RWPE1 (cell line): ENCODE measurements at regions not wholly inside any gene's neighbourhood (a gene's known extent, or its start where the extent isn't known, plus 50 kb on each side); places are given as distances from the start of the nearest gene placed in this dataset.
"Not testable (repeated sequence)": the region's sequence is repeated elsewhere in the genome, so short reads cannot be mapped to it uniquely, and the experiment has no call there.

Source experiments
- CTCF ChIA-PET: fragments of 350-600 bp; sonication (Branson Sonifier 250); formaldehyde crosslinking; extraction: SDS; loops from one replicate; lab custom pipeline; 2021; lab: Yijun Ruan, JAX
- POLR2A ChIA-PET: fragments of 400-600 bp; formaldehyde crosslinking; extraction: SDS; loops from one replicate; lab custom pipeline; 2020; ENCODE audit warnings: antibody characterized with exemption; ENCODE audit not compliant: low non-redundant PET; lab: Yijun Ruan, JAX
- DNase-seq: peaks from one replicate; pipeline ENCODE4 v3.0.0; 2012; ENCODE audit warnings: low spot score
- H3K27ac ChIP-seq: fragments of 450-650 bp; 2 replicates; pipeline ENCODE4 v1.5.1; 2017
- CTCF ChIP-seq: fragments of 450-650 bp; conservative IDR thresholded peaks from 2 replicates; pipeline ENCODE4 v1.5.1; 2017; ENCODE audit warnings: low read depth, mild to moderate bottlenecking

DNA sequence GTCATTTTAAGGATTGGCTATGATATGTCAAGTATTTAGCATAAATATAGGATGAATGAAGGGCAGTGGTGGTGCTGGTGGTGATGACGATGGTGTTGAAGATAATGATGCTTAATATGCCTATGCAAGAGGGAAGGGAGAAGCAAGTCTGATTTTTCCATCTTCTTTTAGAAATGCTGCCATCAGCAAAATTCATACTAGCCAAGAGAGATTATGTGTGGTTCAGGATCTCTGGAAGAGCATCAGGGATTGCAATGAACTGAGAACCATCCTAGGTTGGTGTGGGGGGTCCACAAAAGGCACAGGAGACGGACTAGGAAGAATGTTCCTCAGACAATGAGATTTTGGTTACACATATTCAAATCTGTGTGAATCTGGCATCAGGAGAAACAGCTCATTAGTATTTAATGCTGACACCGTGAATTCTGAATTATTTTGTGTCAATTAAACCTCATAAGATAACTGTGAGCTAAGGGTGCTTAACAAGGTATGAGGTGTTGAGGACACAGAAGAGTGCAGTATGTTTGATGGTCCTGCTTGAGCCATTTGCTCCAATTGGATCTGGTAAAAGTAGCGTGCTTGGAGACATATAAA, 1120.8 kb upstream of the GOT2 start:
- POLR2A ChIA-PET = no interaction called here
- no peak for TF ChIP-seq CTCF
- DNase-seq = no peak

GRCh38 chr16:59849716-59850115, 1115.6 kb upstream of the GOT2 start:
- ChIA-PET POLR2A (no interaction called here), CTCF (interaction anchor here (0.6 to 1.1 kb wide), 2 partner anchors 10 to 45 kb away, joined by 3 read pairs; no protein-coding TSS in a partner anchor)
- no peak for DNase-seq
- no peak overlapping the region for H3K27ac ChIP-seq
- TF ChIP-seq CTCF = no peak

More for the DNA sequence above, 1120.8 kb upstream of the GOT2 start:
- CTCF ChIA-PET = no interaction called here
- H3K27ac ChIP-seq = no peak overlapping the region

DNA sequence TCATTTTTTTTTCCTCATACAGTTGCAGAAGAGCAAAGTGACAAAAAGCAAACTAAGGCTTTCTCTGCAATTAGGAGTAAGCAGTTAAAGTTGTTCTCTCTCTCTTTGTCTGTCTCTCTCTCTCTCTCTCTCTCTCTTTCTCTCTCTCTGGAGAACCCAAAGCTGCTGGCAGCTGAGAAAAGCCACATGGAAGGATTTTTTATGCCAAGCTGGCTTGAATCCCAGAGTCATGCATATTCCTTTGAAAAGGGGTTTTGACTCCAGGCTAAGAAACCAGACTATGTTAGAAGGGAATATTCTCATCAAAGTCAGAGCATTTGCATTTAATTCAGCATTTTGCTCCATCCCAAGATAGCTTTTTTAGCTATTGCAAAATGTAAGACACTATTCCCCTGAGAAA, 1114.2 kb upstream of the GOT2 start:
- no peak for TF ChIP-seq CTCF
- CTCF ChIA-PET = interaction anchor here (0.7 kb wide), 1 partner anchor 247 kb away, joined by 5 read pairs; no protein-coding TSS in a partner anchor
- no peak overlapping the region for H3K27ac ChIP-seq
- POLR2A ChIA-PET = no interaction called here
- no peak for DNase-seq

DNA sequence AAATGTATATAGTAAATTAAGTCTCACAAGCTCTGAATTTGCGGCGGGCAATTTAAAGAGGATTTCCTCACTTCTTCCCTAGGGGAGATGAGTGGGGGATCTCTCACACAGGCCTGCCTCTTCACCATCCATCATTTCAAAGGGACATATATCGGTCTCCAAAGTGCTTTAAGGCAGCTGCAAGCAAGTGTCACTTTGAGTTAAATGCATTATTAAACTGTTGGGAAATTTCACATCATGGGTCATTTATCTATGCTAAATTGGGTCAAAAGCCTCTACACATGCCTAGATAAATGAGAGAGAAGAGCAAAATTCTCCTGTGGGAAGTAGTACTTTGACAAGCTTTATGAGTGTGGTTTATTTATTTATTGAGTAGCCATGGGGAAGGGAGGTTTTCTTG, 1106.1 kb upstream of the GOT2 start:
- TF ChIP-seq CTCF = no peak
- no peak overlapping the region for H3K27ac ChIP-seq
- CTCF ChIA-PET = no interaction called here
- POLR2A ChIA-PET = no interaction called here
- no peak for DNase-seq

DNA sequence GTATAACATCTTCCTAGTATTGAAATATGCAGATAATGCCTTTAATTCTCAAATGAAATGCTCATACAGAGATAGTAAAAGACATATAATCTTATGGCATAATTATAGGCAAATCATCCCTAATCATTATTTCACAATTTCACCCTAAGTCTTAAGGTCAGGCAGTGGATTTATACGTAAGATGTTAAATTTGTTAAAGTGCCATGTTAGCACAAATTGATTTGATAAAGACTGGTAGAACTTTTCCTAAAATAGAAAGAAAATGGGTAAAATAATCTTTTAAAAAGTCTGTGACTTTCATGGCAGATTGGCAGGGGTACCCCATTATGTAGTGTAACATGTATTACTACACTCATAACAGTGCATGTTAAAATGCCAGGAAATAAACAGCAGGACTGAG, 1092.7 kb upstream of the GOT2 start:
- CTCF ChIA-PET = no interaction called here
- no peak overlapping the region for H3K27ac ChIP-seq
- TF ChIP-seq CTCF = no peak
- POLR2A ChIA-PET = no interaction called here
- DNase-seq = no peak

- DNase-seq, H3K27ac ChIP-seq, CTCF ChIA-PET, POLR2A ChIA-PET: not testable (repeated sequence)
Measured at GRCh38 chr16:59809488-59809887, 1075.4 kb upstream of the GOT2 start.

DNA sequence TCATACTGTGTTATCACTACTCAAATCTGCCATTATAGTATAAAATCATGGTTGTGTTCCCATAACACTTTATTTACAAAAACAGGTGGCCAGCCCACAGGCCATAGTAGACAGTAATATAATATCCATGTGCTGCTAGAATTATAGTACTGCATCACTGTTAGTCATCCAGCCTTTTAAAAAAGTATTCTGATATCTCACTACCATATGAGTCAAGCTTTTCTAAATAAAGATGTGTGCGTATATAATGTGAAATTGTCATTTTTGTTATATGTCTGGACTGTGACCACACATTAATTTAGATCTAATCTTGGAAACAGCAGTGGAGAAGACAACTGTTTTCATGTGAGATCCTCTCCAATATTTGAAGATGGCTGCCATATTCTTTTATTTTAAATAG, 1049.1 kb upstream of the GOT2 start:
- POLR2A ChIA-PET = no interaction called here
- H3K27ac ChIP-seq = no peak overlapping the region
- TF ChIP-seq CTCF = no peak
- DNase-seq = no peak
- CTCF ChIA-PET = no interaction called here
